HG02763 (cell line): ENCODE measurements at regions not wholly inside any gene's neighbourhood (a gene's known extent, or its start where the extent isn't known, plus 50 kb on each side); places are given as distances from the start of the nearest gene placed in this dataset.

Source experiments
- ATAC-seq: cut with Tn5 transposase; IDR thresholded peaks from one replicate; pipeline ENCODE4 v1.9.1; 2021; ENCODE audit warnings: mild to moderate bottlenecking, moderate library complexity; ENCODE audit not compliant: unreplicated experiment

- no peak for ATAC-seq
Measured at GRCh38 chr1:4033713-4034112, 133.6 kb upstream of the C1orf174 start.

- no peak for ATAC-seq
Measured at GRCh38 chr1:4034318-4034887, 134.3 kb upstream of the C1orf174 start.

GRCh38 chr1:4044967-4045366, 144.9 kb upstream of the C1orf174 start:
- ATAC-seq: no peak

GRCh38 chr1:4045397-4046010, 145.4 kb upstream of the C1orf174 start:
- ATAC-seq: no peak

GRCh38 chr1:4046836-4047461, 146.9 kb upstream of the C1orf174 start:
- no peak for ATAC-seq

GRCh38 chr1:4047666-4048065, 147.6 kb upstream of the C1orf174 start:
- ATAC-seq: no peak

- ATAC-seq: no peak
Measured at GRCh38 chr1:4048076-4048475, 148.0 kb upstream of the C1orf174 start.

- no peak for ATAC-seq
Measured at GRCh38 chr1:4048921-4049320, 148.8 kb upstream of the C1orf174 start.

- no peak for ATAC-seq
Measured at GRCh38 chr1:4050998-4051397, 150.9 kb upstream of the C1orf174 start.

- no peak for ATAC-seq
Measured at GRCh38 chr1:4052657-4053056, 152.6 kb upstream of the C1orf174 start.

GRCh38 chr1:4053160-4053748, 153.2 kb upstream of the C1orf174 start:
- no peak for ATAC-seq

GRCh38 chr1:4053774-4054173, 153.7 kb upstream of the C1orf174 start:
- no peak for ATAC-seq

GRCh38 chr1:4055294-4055967, 155.4 kb upstream of the C1orf174 start:
- ATAC-seq: no peak

GRCh38 chr1:4056422-4056821, 156.3 kb upstream of the C1orf174 start:
- no peak for ATAC-seq

GRCh38 chr1:4056989-4057388, 156.9 kb upstream of the C1orf174 start:
- no peak for ATAC-seq

- no peak for ATAC-seq
Measured at GRCh38 chr1:4057603-4058002, 157.5 kb upstream of the C1orf174 start.

- ATAC-seq: no peak
Measured at GRCh38 chr1:4058122-4058521, 158.1 kb upstream of the C1orf174 start.

- ATAC-seq: no peak
Measured at GRCh38 chr1:4058706-4059105, 158.6 kb upstream of the C1orf174 start.

GRCh38 chr1:4059270-4059669, 159.2 kb upstream of the C1orf174 start:
- ATAC-seq: no peak

GRCh38 chr1:4060850-4061249, 160.8 kb upstream of the C1orf174 start:
- ATAC-seq: no peak

GRCh38 chr1:4061521-4062031, 161.5 kb upstream of the C1orf174 start:
- no peak for ATAC-seq
